K562 (cell line): ENCODE measurements at regions not wholly inside any gene's neighbourhood (a gene's known extent, or its start where the extent isn't known, plus 50 kb on each side); places are given as distances from the start of the nearest gene placed in this dataset.

Experiments used
- ATAC-seq: fragments of 200-7000 bp; cut with Tn5 transposase; 3 replicates; pipeline ENCODE4 v1.9.1; 2020; ENCODE audit warnings: moderate library complexity
- BruUV-seq: library from RNA; stranded (reverse); fragments of 400-500 nt; replicated peaks from 2 replicates; lab custom pipeline; 2021; lab: Mats Ljungman, UMichigan
- CTCF ChIA-PET: fragments of 300-600 bp; formaldehyde crosslinking; extraction: SDS; loops from one replicate; lab custom pipeline; 2021; ENCODE audit warnings: low intra/inter-chr PET ratio; lab: Yijun Ruan, JAX
- POLR2A ChIA-PET: fragments of 300-600, 350-650 bp; sonication (Branson Sonifier 250); formaldehyde crosslinking; extraction: SDS; loops from one replicate; lab custom pipeline; 2021; ENCODE audit warnings: antibody characterized with exemption, inconsistent platforms; lab: Yijun Ruan, JAX
- DNase-seq, 4 experiments: peaks; one replicate each; pipeline versions ENCODE4 v3.0.0 to v3.0.0-alpha.2; 2011 to 2018; ENCODE audit warnings: low spot score in 3 of 4, mixed read lengths in 3 of 4; ENCODE audit errors: extremely low read depth in 1 of 4
- FAIRE-seq: peaks from 2 replicates; lab custom pipeline; 2011; peaks lifted over from hg19 to GRCh38; lab: Jason Lieb, UNC
- H2AFZ ChIP-seq: 2 replicates; pipeline ENCODE4 v1.6.0; 2011; ENCODE audit warnings: low read depth, low read length, control low read depth, inconsistent platforms
- H3K27ac ChIP-seq: fragments of 200-600 bp; 3 replicates; pipeline ENCODE4 v1.8.0; 2011; ENCODE audit warnings: low read depth, mild to moderate bottlenecking, control low read depth, inconsistent platforms, low read length, moderate library complexity, mixed read lengths; ENCODE audit errors: extremely low read depth
- H3K27me3 ChIP-seq, 2 experiments: fragments of 300-600 bp in 1 of 2; 2 replicates in 1 of 2; 3 replicates in 1 of 2; pipeline versions ENCODE4 v1.6.0 to v1.8.0; 2011; ENCODE audit warnings: inconsistent platforms in 2 of 2, low read length in 2 of 2, mild to moderate bottlenecking in 1 of 2, mixed read lengths in 1 of 2, moderate library complexity in 1 of 2; ENCODE audit not compliant: control insufficient read depth in 2 of 2, insufficient read depth in 2 of 2
- H3K36me3 ChIP-seq: fragments of 300-600 bp; 3 replicates; pipeline ENCODE4 v1.8.0; 2011; ENCODE audit warnings: mild to moderate bottlenecking, low read length, inconsistent platforms; ENCODE audit not compliant: control insufficient read depth, insufficient read depth
- H3K4me1 ChIP-seq, 2 experiments: fragments of 200-600 bp in 1 of 2; replicated peaks in 1 of 2; 2 replicates in 1 of 2; 3 replicates in 1 of 2; pipeline versions ENCODE4 v1.5.1 to v1.8.0; 2011; ENCODE audit warnings: inconsistent platforms in 2 of 2, low read length in 2 of 2, mild to moderate bottlenecking in 1 of 2, mixed read lengths in 1 of 2, moderate library complexity in 1 of 2; ENCODE audit not compliant: control insufficient read depth in 2 of 2, insufficient read depth in 2 of 2
- H3K4me2 ChIP-seq: 2 replicates; pipeline ENCODE4 v1.6.1; 2011; ENCODE audit warnings: low read length, control low read depth, inconsistent platforms, mixed read lengths; ENCODE audit not compliant: insufficient read depth
- H3K4me3 ChIP-seq: fragments of 200-600 bp; sonication (generic), shearing (Covaris generic); 2 replicates; pipeline ENCODE4 v1.5.1; 2016; ENCODE audit warnings: control low read depth, inconsistent platforms
- H3K79me2 ChIP-seq: fragments of 200-600 bp; 3 replicates; pipeline ENCODE4 v1.8.0; 2011; ENCODE audit warnings: low read length, inconsistent platforms; ENCODE audit not compliant: control insufficient read depth, insufficient read depth
- H3K9ac ChIP-seq, 2 experiments: 2 replicates each; pipeline versions ENCODE4 v1.6.0 to v1.6.1; 2011; ENCODE audit warnings: low read depth in 2 of 2, low read length in 2 of 2, control low read depth in 1 of 2, inconsistent platforms in 1 of 2, mild to moderate bottlenecking in 1 of 2, mixed read lengths in 1 of 2; ENCODE audit not compliant: insufficient read depth in 1 of 2
- H3K9me1 ChIP-seq: one replicate; pipeline ENCODE4 v1.6.0; 2011; ENCODE audit warnings: inconsistent platforms, mild to moderate bottlenecking, low read length, moderate library complexity; ENCODE audit not compliant: control insufficient read depth, insufficient read depth
- H3K9me3 ChIP-seq: replicated peaks from 2 replicates; pipeline ENCODE4 v1.5.1; 2011; ENCODE audit warnings: low read depth, low read length, inconsistent platforms; ENCODE audit not compliant: control insufficient read depth, insufficient read depth
- H4K20me1 ChIP-seq: replicated peaks from 2 replicates; pipeline ENCODE4 v1.6.1; 2011; ENCODE audit warnings: low read length, inconsistent platforms, mixed read lengths; ENCODE audit not compliant: control insufficient read depth, insufficient read depth
- FOXA1 ChIP-seq: fragments of 450-650 bp; IDR thresholded peaks from 2 replicates; pipeline ENCODE4 v1.6.1; 2016; ENCODE audit warnings: mild to moderate bottlenecking, borderline replicate concordance
- FOXJ2 ChIP-seq: fragments of 200-800 bp; sonication (Bioruptor generic); IDR thresholded peaks from 2 replicates; pipeline ENCODE4 v1.6.1; 2016; ENCODE audit warnings: missing genetic modification characterization, missing compliant biosample characterization
- HSF4 ChIP-seq: fragments of 250-450 bp; sonication (Bioruptor Pico); IDR thresholded peaks from 2 replicates; pipeline ENCODE4 v2.1.2; 2022; ENCODE audit warnings: mild to moderate bottlenecking, moderate library complexity, borderline replicate concordance
- KLF13 ChIP-seq: fragments of 450-650 bp; IDR thresholded peaks from 2 replicates; pipeline ENCODE4 v1.6.1; 2016; ENCODE audit warnings: missing genetic modification characterization, low read depth, mild to moderate bottlenecking, missing compliant biosample characterization, moderate library complexity, borderline replicate concordance
- SRSF7 ChIP-seq: fragments of 200-400 bp; formaldehyde crosslinking; optimal IDR thresholded peaks from 2 replicates; pipeline ENCODE3; 2017; ENCODE audit warnings: mild to moderate bottlenecking, low read depth, low read length
- ZBTB5 ChIP-seq: fragments of 450-650 bp; IDR thresholded peaks from 2 replicates; pipeline ENCODE4 v1.6.1; 2017; ENCODE audit warnings: antibody characterized with exemption
- WGBS: fragments of 100-300 bp; shearing (Covaris generic); methylation state at CpG from one replicate; pipeline ENCODE4 v1.1.6; 2016; ENCODE audit warnings: low coverage, mixed read lengths; ENCODE audit not compliant: insufficient coverage; ENCODE audit errors: missing lambda C conversion rate; 5-methylcytosine and 5-hydroxymethylcytosine counted together
- in situ Hi-C: fragments of 300-500 bp; cut with MboI; formaldehyde crosslinking; loops from 4 replicates; pipeline ENCODE4 v1.15.0; 2018; ENCODE audit warnings: inconsistent platforms, mixed read lengths
- intact Hi-C: fragments of 100-400 bp; cut with micrococcal nuclease; formaldehyde crosslinking; loops from 2 replicates; pipeline ENCODE4 v1.14.2; 2022

GRCh38 chr1:56249234-56249633 lies 330.1 kb downstream of the PLPP3 start:
- BruUV-seq = no TSS peak
- no peak for ATAC-seq
- Histone ChIP-seq H3K36me3 (no peaks in the 10 kb centered on the region), H3K79me2 (no peaks in the 10 kb centered on the region), H4K20me1 (no peaks in the 10 kb centered on the region)
- intact Hi-C loops = no loop called here
- POLR2A ChIA-PET = no interaction called here
- TF ChIP-seq FOXJ2 (tag) (no peak), HSF4 (no peak), KLF13 (tag) (no peak), FOXA1 (no peak), ZBTB5 (no peak), SRSF7 (no peak)
- TF ChIP-seq, all 486 proteins: peak for 0
- Histone ChIP-seq H3K27ac (no peak overlapping the region), H3K9me3 (no peaks in the 10 kb centered on the region), H3K4me3 (no peak overlapping the region), H3K27me3 (no peaks in the 10 kb centered on the region), H3K9me1 (no peaks in the 10 kb centered on the region), H3K9ac (no peak overlapping the region), H3K4me1 (no peaks in the 10 kb centered on the region), H3K4me2 (no peak overlapping the region), H2AFZ (no peak overlapping the region)
- no peak for DNase-seq
- in situ Hi-C loops = no loop called here
- no peak for FAIRE-seq
- WGBS = 0% methylated on average over 2 of the region's 2 CpGs
- CTCF ChIA-PET = no interaction called here
